SJCRH30 (cell line): ENCODE measurements at regions not wholly inside any gene's neighbourhood (a gene's known extent, or its start where the extent isn't known, plus 50 kb on each side); places are given as distances from the start of the nearest gene placed in this dataset.

ENCODE experiments used
- DNase-seq, 2 experiments: peaks; one replicate each; pipeline ENCODE4 v3.0.0-alpha.2; 2015 to 2020
- H3K27ac ChIP-seq: fragments of 250-450 bp; sonication (Bioruptor Pico); 2 replicates; pipeline ENCODE4 v1.5.1; 2020; ENCODE audit warnings: mild to moderate bottlenecking, moderate library complexity
- H3K27me3 ChIP-seq: fragments of 250-450 bp; sonication (Bioruptor Pico); 2 replicates; pipeline ENCODE4 v1.5.1; 2020; ENCODE audit warnings: mild to moderate bottlenecking, moderate library complexity
- H3K36me3 ChIP-seq: fragments of 250-450 bp; sonication (Bioruptor Pico); 2 replicates; pipeline ENCODE4 v1.5.1; 2020; ENCODE audit warnings: mild to moderate bottlenecking, moderate library complexity
- H3K4me1 ChIP-seq: fragments of 250-450 bp; sonication (Bioruptor Pico); 2 replicates; pipeline ENCODE4 v1.5.1; 2020; ENCODE audit warnings: mild to moderate bottlenecking, moderate library complexity
- H3K4me3 ChIP-seq: fragments of 250-450 bp; sonication (Bioruptor Pico); 2 replicates; pipeline ENCODE4 v1.5.1; 2020; ENCODE audit warnings: mild to moderate bottlenecking, moderate library complexity
- H3K9me3 ChIP-seq: fragments of 250-450 bp; sonication (Bioruptor Pico); replicated peaks from 2 replicates; pipeline ENCODE4 v1.5.1; 2020; ENCODE audit warnings: mild to moderate bottlenecking, moderate library complexity

DNA sequence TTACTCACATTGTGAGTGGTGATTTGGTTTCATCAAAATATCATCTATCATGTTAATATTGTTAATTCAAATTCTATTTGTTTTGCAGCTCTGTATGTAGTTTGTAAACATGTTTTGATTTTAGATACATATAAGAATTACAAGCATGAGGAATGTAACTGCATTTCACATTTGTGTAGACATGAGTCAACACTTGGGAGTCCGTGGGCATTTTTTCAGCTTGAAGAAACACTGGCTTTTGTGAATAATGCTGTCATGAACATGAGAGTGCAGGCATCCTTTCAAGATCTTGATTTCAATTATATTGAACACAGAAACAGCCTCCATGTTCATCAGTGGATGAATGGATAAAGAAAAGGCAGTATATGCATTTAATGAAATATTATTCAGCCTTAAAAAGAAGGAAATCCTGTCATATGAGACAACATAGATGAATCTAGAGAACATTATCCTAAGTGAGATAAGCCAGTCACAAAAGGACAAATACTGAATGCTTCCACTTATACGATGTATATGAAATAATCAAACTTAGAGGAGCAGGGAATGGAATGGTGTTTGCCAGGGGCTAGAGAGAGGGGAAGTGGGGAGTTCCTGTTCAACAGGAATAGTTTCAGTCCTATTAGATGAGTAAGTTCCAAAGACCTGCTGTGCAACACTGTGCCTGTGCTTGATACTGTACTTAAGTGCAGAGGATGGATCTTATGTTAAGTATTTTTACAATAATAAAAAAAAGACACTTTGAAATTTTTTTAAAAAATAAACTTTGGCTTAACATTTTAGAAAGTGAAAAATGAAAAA lies 194.9 kb downstream of the LRATD1 start:
- DNase-seq: no peak
- Histone ChIP-seq H3K9me3 (no peaks in the 10 kb centered on the region), H3K4me1 (no peaks in the 10 kb centered on the region), H3K27ac (no peak overlapping the region), H3K4me3 (no peak overlapping the region), H3K36me3 (no peaks in the 10 kb centered on the region), H3K27me3 (no peaks in the 10 kb centered on the region)

DNA sequence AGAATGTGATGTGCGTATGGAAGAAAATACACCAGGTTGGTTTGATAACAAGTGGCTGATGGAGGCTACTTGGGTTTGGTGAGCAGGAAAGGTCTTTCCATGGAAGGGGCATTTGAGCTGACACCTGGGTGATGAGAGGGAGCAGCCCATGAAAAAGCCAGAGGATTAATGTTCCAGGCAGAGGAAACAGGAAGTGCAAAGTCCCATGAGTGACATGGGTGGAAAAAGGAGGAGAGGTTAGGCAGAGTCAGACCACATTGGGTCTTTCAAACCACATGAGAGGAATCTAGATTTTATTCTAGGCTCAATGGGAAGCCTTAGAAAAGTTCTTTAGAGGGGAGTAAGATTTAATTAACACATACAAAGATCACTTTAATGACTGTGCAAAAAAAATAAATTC lies 195.7 kb downstream of the LRATD1 start:
- H3K36me3 ChIP-seq: no peaks in the 10 kb centered on the region
- no peak overlapping the region for H3K27ac ChIP-seq
- H3K4me1 ChIP-seq: no peaks in the 10 kb centered on the region
- H3K4me3 ChIP-seq: no peak overlapping the region
- no peaks in the 10 kb centered on the region for H3K9me3 ChIP-seq
- DNase-seq: no peak
- H3K27me3 ChIP-seq: no peaks in the 10 kb centered on the region

DNA sequence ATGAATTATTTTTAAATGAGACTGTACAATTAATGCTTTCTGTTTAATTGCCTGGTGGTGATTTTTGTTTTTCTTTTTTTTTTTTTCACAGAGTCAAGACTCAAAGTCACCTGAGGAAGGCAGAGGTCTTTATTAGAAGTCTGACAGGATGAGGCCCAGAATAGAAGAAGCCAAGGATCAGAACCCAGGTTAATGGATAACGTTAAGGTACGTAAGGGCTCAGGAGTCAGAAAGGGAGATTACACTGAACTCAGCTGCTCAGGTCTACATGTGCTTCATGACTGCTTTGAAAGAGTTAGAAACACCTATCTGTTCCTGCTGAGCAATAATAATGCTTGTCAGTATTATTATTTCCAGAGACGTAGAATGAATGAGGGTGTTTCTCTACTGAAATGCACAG lies 196.5 kb downstream of the LRATD1 start:
- no peaks in the 10 kb centered on the region for H3K4me1 ChIP-seq
- no peaks in the 10 kb centered on the region for H3K36me3 ChIP-seq
- H3K27me3 ChIP-seq: no peaks in the 10 kb centered on the region
- no peak overlapping the region for H3K27ac ChIP-seq
- no peaks in the 10 kb centered on the region for H3K9me3 ChIP-seq
- no peak overlapping the region for H3K4me3 ChIP-seq
- DNase-seq: no peak

DNA sequence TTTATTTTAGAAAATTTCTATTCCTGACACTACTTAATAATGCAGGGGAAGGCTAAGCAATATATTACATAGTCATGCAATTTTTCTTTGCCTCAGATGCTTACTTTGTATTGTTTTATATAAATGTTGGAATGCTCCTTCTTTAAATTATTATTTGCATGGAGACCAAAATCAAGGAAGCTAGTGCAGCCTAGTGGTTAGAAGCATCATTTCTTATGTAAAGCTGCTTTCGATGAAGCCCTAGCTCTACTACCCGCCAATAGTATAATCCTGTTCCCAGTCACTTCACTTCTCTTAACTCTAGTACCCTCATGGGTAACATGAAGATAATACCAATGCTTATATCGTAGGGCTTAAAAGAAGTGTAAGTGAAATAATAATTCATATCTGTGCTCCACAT lies 198.9 kb downstream of the LRATD1 start:
- H3K4me1 ChIP-seq: no peaks in the 10 kb centered on the region
- no peak for DNase-seq
- no peak overlapping the region for H3K4me3 ChIP-seq
- no peaks in the 10 kb centered on the region for H3K27me3 ChIP-seq
- no peaks in the 10 kb centered on the region for H3K36me3 ChIP-seq
- no peak overlapping the region for H3K27ac ChIP-seq
- no peaks in the 10 kb centered on the region for H3K9me3 ChIP-seq

DNA sequence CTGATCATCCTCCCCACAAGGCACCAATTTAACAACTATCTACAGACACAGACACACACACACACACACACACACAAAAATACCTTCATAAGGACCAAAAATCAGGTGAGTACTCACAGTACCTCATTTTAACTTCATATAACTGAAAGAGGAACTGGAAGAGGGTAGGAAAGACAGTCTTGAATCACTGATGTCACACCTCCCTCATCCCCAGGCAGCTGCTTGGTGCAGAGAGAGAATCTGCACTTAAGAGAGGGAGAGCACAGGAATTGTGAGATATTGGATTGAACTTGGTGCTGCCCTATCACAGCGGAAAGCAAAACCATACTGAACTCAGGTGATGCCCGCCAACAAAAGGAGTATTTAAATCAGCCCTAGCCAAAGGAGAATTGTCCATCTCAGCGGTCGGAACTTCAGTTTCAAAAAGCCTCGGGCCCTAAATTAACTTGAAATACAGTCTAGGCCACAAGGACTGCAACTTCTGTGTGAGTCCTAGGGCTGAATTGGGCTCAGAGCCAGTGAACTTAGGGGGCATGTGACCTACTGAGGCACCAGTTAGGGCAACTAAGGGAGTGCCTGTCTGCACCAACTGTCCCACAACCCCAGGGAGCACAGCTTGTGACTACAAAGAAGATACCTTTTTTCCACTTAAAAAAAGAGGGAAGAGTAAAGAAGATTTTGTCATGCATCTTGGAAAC lies 211.1 kb downstream of the LRATD1 start:
- Histone ChIP-seq H3K4me1 (no peaks in the 10 kb centered on the region), H3K4me3 (no peak overlapping the region), H3K36me3 (no peaks in the 10 kb centered on the region), H3K27me3 (no peaks in the 10 kb centered on the region), H3K27ac (no peak overlapping the region), H3K9me3 (no peaks in the 10 kb centered on the region)
- DNase-seq: no peak

DNA sequence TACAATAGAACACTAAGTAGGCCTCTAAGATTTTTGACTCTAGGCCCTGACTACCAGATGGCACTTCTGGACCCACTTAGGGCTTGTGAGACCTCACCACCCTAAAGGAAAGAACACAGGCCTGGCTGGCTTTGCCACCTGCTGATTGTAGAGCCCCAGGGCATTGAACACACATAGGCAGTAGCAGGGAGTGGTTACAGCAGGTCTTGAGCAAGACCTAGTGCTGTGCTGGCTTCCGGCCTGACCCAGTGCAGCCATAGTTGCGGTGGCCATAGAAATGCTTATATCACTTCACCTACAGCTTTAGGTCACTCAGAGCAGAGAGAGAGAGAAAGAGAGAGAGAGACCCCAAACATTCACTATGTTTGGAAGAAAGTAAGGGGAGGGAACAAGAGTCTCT lies 223.2 kb downstream of the LRATD1 start:
- Histone ChIP-seq H3K9me3 (no peaks in the 10 kb centered on the region), H3K4me3 (no peak overlapping the region), H3K4me1 (no peaks in the 10 kb centered on the region), H3K36me3 (no peaks in the 10 kb centered on the region), H3K27ac (no peak overlapping the region), H3K27me3 (no peaks in the 10 kb centered on the region)
- no peak for DNase-seq

DNA sequence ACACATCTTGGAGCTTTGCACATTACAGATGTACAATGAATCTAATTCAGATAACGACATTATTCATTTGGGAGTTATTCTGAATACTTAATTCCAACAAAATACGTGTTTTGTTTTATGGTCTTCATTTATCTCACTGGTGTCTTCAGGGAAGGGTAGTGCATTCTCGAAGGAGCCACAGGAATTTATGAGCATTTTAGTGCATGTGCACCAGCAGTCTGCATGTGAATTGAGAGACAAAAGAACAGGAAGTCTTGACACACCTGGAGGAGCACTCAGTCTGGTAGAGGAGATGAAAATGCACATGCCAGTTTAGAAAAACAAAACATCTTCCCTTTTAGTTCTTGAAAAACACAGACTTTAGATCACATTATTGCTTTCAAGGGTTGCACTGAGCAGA lies 228.7 kb downstream of the LRATD1 start:
- no peak overlapping the region for H3K4me3 ChIP-seq
- no peak for DNase-seq
- H3K9me3 ChIP-seq: no peaks in the 10 kb centered on the region
- no peaks in the 10 kb centered on the region for H3K4me1 ChIP-seq
- no peak overlapping the region for H3K27ac ChIP-seq
- no peaks in the 10 kb centered on the region for H3K27me3 ChIP-seq
- H3K36me3 ChIP-seq: no peaks in the 10 kb centered on the region

DNA sequence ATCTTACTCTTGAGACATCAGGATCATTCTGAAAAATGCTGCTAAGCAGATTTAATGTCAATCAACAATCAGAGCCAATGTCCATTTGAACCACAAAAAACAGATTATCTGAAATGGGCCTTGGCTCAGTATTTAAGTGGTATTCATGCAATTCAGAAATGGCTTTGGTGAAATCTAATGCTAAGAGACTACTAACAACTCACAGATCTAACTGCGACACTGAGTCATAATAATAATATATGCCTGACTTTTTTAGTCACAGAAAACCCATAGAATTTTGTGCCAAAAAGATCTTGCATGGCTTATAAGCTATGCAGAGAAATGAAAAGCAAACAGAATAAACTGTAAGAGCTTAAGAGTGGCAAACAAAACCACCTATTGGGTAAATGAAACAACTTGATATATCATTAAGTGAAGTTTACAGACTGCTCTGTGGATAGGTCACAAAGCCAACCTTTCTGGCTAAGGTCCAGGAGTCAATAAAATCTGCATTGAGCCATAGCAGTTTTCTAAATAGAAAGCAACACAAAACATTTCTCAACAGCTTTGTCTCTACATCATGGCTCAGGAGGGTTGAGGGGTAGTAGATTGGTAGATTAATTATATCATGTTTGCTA lies 234.3 kb downstream of the LRATD1 start:
- Histone ChIP-seq H3K27ac (no peak overlapping the region), H3K9me3 (no peaks in the 10 kb centered on the region), H3K4me1 (no peaks in the 10 kb centered on the region), H3K36me3 (no peaks in the 10 kb centered on the region), H3K4me3 (no peak overlapping the region), H3K27me3 (no peaks in the 10 kb centered on the region)
- DNase-seq: no peak

DNA sequence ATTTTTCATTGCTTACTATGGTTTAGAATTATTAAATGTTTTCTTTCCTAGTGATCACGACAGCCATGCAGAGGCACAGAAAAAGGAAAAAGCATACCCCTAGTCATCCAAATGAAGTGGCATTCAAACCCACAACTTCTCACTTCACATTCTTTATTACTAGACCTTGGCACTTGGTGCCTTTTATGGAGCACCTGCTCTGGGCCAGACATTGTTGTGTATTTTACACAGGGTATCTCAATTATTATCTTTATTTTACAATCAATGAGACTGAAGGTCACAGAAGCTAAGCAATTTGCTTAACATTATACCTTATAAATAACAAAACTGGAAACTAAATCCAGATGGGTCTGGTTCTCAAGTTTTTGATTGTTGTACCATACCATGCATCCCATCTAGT lies 235.3 kb downstream of the LRATD1 start:
- H3K9me3 ChIP-seq: no peaks in the 10 kb centered on the region
- H3K4me3 ChIP-seq: no peak overlapping the region
- H3K4me1 ChIP-seq: no peaks in the 10 kb centered on the region
- H3K36me3 ChIP-seq: no peaks in the 10 kb centered on the region
- no peak overlapping the region for H3K27ac ChIP-seq
- no peak for DNase-seq
- H3K27me3 ChIP-seq: no peaks in the 10 kb centered on the region

DNA sequence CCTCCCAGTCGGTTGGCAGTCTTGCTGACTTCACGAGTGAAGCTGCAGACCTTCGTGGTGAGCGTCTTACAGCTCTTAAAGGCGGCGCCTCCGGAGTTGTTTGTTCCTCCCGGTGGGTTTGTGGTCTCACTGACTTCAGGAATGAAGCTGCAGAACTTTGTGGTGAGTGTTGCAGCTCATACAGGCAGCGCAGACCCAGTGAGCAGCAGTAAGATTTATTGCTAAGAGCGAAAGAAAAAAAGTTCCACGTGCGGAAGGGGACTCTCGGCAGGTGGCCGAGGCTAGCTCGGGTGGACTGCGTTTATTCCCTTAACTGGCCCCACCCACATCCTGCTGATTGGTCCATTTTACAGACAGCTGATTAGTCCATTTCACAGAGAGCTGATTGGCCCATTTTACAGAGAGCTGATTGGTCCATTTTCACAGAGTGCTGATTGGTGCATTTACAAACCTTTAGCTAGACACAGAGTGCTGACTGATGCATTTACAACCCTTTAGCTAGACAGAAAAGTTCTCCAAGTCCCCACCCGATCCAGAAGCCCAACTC lies 240.3 kb downstream of the LRATD1 start:
- Histone ChIP-seq H3K36me3 (no peaks in the 10 kb centered on the region), H3K9me3 (no peaks in the 10 kb centered on the region), H3K27ac (no peak overlapping the region), H3K4me1 (no peaks in the 10 kb centered on the region), H3K4me3 (no peak overlapping the region), H3K27me3 (no peaks in the 10 kb centered on the region)
- DNase-seq: no peak

DNA sequence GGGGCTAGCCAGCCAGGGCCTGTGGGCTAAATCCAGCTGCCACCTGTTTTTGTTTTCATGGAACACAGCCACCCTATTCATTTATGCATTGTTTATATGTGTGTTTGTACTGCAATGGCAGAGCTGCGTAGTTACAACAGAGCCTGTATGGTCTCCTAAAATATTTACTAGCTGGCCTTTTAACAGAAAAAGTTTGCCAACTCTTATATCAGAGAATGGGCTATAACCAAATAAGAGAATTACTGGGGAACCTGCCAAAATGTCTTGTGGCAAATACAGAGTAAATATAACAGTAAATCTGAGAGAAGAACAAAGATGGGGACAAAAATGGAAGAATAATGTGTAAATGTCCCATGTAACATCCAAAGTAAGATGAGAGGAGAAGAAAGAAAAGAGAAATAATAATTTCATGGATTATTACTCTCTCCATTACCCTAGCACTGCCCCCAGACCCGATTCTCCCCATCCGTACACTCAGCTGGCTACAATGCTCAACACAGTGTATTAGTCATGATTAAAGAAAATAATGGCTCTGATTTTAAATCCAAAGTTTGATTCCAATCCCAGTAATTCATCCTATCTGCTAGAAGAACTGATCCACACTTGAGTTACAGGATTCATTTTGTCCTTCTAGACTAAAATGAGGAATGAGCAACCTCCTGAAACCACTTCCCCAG lies 249.3 kb downstream of the LRATD1 start:
- H3K27me3 ChIP-seq: no peaks in the 10 kb centered on the region
- H3K4me3 ChIP-seq: no peak overlapping the region
- no peak for DNase-seq
- no peak overlapping the region for H3K27ac ChIP-seq
- H3K36me3 ChIP-seq: no peaks in the 10 kb centered on the region
- H3K4me1 ChIP-seq: no peaks in the 10 kb centered on the region
- H3K9me3 ChIP-seq: no peaks in the 10 kb centered on the region

DNA sequence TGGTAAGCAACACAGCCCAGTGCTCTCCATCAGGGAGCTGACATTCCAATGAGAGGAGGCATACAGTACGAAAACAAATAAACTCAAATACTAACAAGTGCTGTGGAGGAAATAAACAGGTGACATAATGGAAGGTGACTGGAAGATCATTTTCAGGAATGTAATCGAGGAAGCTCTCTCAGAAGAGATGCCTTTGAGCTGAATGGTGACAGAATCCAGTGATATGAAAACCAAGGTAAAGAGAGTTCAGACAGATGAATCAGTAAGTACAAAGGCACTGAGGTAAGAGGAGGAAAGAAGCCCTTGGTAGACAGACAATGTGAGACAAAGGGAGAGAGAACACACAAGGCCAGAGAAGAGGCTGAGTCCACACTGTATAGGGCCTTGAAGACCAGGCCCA lies 252.1 kb downstream of the LRATD1 start:
- H3K4me1 ChIP-seq: no peaks in the 10 kb centered on the region
- H3K9me3 ChIP-seq: no peaks in the 10 kb centered on the region
- H3K27me3 ChIP-seq: no peaks in the 10 kb centered on the region
- no peak overlapping the region for H3K27ac ChIP-seq
- no peaks in the 10 kb centered on the region for H3K36me3 ChIP-seq
- no peak for DNase-seq
- no peak overlapping the region for H3K4me3 ChIP-seq

DNA sequence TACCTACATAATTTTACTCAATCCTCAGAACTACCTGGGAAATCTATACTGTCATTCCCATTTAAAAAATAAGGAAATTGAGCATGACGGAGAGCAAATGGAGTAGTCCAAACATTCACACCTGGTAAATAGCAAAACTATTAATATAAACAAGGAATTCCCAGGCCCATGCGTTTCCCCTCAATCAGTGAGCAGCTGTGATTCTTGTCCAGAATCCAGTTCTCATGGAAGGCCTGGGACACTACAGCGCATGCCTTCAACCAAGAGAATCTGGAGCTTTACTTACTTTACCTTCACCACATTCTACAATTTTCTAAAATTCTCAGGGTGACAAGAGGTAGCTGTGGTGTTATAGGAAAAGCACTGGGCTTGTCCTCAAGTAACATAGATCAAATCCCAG lies 259.0 kb downstream of the LRATD1 start:
- Histone ChIP-seq H3K9me3 (no peaks in the 10 kb centered on the region), H3K27me3 (no peaks in the 10 kb centered on the region), H3K4me3 (no peak overlapping the region), H3K4me1 (no peaks in the 10 kb centered on the region), H3K27ac (no peak overlapping the region), H3K36me3 (0 out of 2 replicates have a peak, but pooled peaks cover 3% of the 10 kb centered on the region)
- no peak for DNase-seq

DNA sequence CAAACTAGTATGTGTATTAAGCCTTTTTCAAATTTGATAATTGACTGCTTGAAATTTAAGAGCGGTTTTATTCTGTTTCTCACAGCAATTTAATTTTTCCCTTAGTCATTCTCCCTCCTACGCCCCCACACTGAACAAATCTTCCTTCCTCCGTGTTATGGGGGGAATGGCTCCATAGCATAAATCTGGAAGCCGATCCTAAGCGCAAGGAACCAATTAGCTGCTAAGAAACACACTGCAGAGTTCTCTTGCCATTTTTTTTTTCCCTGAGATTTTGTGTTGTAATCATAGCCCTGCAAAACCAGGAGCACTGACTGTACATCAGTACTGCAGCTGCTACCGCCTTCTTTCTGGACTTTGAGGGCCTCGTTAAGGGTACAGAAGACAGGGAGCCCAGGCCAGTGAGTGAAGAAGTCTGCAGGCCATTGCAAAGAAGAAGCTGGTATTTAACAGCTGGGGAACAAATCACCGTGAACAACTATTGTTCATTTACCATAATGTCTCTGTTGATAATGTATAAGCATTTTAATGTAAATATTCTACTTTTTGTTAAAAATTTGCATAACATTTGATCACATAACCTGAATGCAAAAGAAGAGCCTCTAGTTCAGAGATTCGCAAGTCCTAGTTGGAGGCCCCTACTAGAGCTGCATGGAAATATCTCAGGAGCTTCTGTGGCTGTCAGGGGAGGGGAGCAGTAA lies 264.0 kb downstream of the LRATD1 start:
- Histone ChIP-seq H3K27me3 (no peaks in the 10 kb centered on the region), H3K4me3 (no peak overlapping the region), H3K9me3 (no peaks in the 10 kb centered on the region), H3K27ac (no peak overlapping the region), H3K4me1 (no peaks in the 10 kb centered on the region), H3K36me3 (0 out of 2 replicates have a peak, but pooled peaks cover 3% of the 10 kb centered on the region)
- DNase-seq: no peak
